GM21737 (cell line): ENCODE measurements at regions not wholly inside any gene's neighbourhood (a gene's known extent, or its start where the extent isn't known, plus 50 kb on each side); places are given as distances from the start of the nearest gene placed in this dataset.
"Not testable (repeated sequence)": the region's sequence is repeated elsewhere in the genome, so short reads cannot be mapped to it uniquely, and the experiment has no call there.

Experiments used
- ATAC-seq: cut with Tn5 transposase; IDR thresholded peaks from one replicate; pipeline ENCODE4 v1.9.1; 2021; ENCODE audit warnings: mild to moderate bottlenecking, moderate library complexity; ENCODE audit not compliant: unreplicated experiment

DNA sequence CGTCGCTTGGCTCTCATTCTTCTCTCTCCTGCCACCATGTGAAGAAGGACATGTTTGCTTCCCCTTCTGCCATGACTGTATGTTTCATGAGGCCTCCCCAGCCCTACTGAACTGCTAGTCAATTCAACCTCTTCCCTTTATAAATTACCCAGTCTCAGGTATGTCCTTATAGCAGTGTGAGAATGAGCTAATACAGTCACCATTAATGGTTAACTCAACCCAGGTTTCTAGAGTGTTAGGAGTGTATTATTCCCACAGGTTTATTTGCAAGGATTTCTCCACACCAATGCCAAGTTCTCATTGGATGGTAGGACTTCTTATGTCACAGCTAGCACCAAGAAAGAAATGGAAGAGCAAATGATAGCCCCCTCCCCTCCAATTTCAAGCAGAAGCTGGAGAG, 71.9 kb downstream of the DYNAP start:
- ATAC-seq: no peak

DNA sequence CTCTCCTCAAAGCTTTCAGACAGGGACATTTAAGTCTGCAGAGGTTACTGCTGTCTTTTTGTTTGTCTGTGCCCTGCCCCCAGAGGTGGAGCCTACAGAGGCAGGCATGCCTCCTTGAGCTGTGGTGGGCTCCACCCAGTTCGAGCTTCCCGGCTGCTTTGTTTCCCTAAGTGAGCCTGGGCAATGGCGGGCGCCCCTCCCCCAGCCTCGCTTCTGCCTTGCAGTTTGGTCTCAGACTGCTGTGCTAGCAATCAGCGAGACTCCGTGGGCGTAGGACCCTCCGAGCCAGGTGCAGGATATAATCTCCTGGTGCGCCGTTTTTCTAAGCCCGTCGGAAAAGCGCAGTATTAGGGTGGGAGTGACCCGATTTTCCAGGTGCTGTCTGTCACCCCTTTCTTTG, 78.7 kb downstream of the DYNAP start:
- not testable (repeated sequence) for ATAC-seq

DNA sequence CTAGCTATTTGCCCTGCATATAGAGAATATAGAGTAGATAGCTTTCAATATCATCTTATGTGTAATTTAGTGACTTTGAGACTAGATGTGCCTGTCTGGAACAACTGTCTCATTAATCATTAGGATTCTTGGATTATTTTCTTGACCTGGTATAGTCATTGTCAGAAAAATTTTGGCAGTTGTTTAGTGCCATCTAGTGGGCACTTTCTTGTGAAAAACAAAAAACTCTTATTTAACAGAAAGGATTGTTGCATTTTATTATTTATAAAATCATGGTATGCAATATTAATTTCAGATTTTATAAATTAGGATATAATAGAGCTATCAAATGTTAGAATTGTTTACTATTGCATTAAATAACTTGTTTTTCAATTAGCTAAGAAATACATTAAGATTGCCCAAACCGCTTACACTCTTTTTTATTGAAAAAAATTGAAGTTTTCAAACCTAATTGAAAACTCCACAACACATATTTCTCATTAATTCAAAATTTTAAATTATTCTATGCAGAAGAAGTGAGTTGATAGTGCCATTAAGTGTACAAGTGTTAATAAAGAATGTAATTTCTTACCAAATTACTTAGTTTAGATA, 80.3 kb downstream of the DYNAP start:
- ATAC-seq: no peak

DNA sequence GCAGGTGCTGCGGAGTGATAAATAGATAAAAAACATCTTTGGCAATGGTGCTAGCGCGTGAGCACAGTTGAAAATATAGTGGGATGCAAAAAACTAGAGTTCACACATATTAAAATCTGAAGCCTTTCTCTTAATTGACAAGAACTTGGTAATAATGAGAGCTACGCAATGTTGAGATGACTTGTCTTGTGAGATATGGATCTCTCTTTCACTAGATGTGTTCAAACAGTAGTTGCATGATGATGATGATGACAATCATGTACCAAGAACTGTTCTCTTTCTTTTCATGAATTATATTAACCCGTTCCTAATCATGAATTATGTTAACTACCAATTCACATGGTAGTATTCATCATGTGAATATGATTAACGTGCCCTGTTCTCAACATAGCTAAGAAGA, 81.1 kb downstream of the DYNAP start:
- no peak for ATAC-seq

- no peak for ATAC-seq
Observed at GRCh38 chr18:54672846-54673475, 81.9 kb downstream of the DYNAP start.

GRCh38 chr18:54673936-54674335, 82.9 kb downstream of the DYNAP start:
- ATAC-seq: no peak

GRCh38 chr18:54675076-54675475, 84.0 kb downstream of the DYNAP start:
- ATAC-seq: no peak

- ATAC-seq: no peak
Observed at GRCh38 chr18:54679318-54680149, 88.5 kb downstream of the DYNAP start.

GRCh38 chr18:54684784-54685183, 93.7 kb downstream of the DYNAP start:
- ATAC-seq: no peak

GRCh38 chr18:54689319-54689718, 98.3 kb downstream of the DYNAP start:
- no peak for ATAC-seq

DNA sequence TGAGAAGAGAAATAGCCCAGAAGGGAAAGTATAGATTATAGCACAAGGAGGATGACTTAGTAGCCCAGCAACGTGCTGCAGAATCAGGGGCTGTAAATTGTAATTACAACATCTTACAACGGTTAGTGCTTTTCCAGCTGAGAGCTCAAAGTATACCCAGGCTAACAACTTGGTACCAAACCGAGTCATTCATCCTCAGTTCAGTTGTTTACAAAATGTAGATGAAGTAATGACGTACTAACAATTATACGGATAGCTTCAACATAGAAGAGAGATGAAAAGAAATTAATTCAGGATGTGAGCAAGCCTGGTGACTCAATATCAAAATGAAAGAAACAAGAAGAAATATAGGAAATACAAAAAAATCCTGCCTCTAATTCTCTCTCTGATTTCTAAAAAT, 99.2 kb downstream of the DYNAP start:
- no peak for ATAC-seq

DNA sequence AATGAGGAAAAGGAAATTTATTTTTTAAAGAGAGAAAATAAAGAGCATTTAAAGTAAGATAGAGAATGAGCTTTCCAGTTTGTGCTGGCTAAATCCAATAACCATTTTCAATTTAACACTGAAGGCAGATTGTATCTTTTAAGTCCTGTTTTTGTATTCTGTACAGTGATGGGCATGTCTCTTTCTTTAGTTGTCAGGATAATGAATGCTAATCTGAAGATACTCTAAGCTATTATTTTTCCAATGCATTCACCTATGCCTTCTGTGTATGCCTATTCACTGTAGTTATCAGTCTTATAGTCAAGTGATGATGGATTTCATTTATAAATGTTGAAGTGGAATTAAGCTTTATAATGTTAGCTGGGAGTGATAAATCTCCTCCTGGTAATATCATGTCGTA, 101.4 kb downstream of the DYNAP start:
- no peak for ATAC-seq

GRCh38 chr18:54696616-54697293, 105.7 kb downstream of the DYNAP start:
- no peak for ATAC-seq

DNA sequence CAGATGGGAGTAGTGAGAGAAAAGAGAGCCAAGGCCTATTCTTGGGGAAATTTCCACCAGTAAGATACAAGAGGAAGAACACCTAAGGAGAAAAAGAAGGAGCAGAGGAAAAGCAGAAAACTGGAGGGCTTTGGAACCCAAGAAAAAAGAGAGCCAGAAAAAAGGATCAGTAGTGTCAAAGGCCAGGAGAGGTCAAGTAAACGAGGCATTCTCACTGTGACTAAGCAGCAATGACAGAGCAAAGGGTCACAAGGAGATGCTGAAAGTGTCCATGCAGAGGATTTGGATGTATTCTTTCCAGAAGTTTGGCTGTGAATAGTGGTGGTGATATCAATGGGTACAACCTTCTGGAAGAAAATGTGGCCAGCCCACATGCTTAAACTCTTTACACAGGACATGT, 109.5 kb downstream of the DYNAP start:
- ATAC-seq: no peak

- no peak for ATAC-seq
Observed at GRCh38 chr18:54702686-54703085, 111.6 kb downstream of the DYNAP start.

DNA sequence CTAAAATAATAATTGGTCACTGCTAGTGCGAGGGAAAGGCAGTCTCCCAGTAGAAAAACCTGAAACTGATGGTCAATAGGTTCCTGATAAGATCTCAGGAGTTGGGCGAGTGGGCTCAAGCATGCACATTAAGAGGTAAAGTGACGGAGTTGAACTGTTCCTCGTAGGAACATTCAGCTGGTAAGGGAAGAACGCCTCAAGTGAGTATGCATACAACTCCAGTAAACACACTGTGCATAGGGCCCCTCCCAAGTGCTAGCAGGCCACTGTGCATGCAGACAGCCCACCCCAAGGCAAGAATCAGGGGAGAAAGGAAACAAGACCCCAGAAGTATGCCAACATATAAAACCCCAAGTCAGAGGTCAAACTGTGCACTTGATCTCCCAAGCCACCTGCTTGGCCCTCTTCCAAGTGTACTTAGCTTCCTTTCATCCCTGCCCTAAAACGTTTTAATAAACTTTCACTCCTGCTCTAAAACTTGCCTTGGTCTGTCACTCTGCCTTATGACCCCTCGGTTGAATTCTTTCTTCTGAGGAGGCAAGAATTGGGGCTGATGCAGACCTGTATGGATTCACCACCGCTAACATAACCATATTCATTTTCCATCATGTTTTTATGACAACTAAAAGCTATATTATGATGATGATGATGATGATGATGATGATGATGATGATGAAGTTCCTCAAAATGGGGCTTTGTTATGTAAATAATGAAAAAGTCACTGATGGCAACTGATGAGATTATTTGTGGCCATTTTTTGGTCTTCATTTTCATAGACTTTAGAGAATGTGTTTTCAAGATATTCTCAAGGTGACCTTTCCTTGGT, 118.0 kb upstream of the RAB27B start:
- ATAC-seq: no peak

GRCh38 chr18:54710900-54711281, 117.4 kb upstream of the RAB27B start:
- no peak for ATAC-seq

- ATAC-seq: no peak
Observed at GRCh38 chr18:54712306-54712705, 116.0 kb upstream of the RAB27B start.

DNA sequence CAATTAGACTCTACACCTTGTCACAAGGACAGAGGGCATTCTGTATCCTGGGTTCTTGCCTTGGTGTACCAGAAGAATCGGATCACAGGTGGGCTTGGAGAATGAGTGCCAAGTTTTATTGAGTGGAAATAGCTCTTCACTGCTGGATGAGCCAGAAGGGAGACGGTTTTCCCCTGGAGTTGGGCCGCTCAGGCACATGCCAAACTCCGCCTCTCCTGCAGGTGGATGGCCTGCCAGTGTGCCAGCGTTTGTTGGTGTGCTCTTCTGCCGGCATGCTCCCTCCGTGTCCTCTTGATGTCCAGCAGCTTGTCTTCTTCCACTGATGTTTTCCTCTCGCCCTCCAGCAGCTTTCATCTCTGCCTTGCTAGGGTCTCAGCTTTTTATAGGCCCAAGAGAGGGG, 115.5 kb upstream of the RAB27B start:
- no peak for ATAC-seq

GRCh38 chr18:54713386-54713785, 114.9 kb upstream of the RAB27B start:
- no peak for ATAC-seq

GRCh38 chr18:54714851-54715250, 113.4 kb upstream of the RAB27B start:
- ATAC-seq: no peak
